ENCODE measurements at regions not wholly inside any gene's neighbourhood (a gene's known extent, or its start where the extent isn't known, plus 50 kb on each side); places are given as distances from the start of the nearest gene placed in this dataset.

DNA sequence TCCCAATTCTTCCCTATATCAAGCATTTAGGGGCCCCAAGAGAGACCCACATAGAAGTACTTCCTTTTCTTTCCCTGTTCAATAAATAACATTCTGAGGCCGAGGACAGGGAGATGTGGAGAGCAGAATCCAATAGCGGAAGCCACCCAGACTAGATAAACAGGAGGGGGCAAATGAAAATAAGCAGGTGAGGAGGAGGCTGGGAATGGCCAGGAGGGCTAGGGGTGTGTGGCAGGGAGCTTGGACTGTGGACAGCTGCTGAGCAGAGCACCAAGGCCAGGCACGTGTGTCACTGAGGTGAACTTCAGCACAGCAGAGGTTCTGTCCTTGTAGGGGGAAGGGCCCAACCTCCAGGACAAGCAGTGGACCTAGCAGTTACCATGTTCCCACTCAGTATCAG, 339.2 kb downstream of the FOXA2 start:
- ATAC-seq (no peak), DNase-seq (ENCODE audit: extremely low read depth in 1 of 4, low spot score in 3 of 4) (no peak), FAIRE-seq (no peak)
- TF ChIP-seq SETDB1 (IDR thresholded peaks at IDR 0.05; ENCODE audit: low read length), result no peak
- TF ChIP-seq ATF2 (CRISPR knock-in tag; IDR thresholded peaks at IDR 0.05), result no peak
- no peak for TF ChIP-seq GABPA (tag; conservative IDR thresholded peaks at IDR 0.05; ENCODE audit: low read depth)
- TF ChIP-seq DIDO1 (tag; IDR thresholded peaks at IDR 0.05; ENCODE audit: low read depth), result no peak
- no peak for TF ChIP-seq ETV1 (tag; conservative IDR thresholded peaks at IDR 0.05; ENCODE audit: low read depth)
- TF ChIP-seq NFIX (CRISPR knock-in tag; IDR thresholded peaks at IDR 0.05; ENCODE audit: low read depth), result no peak
- TF ChIP-seq, protein P1, sequence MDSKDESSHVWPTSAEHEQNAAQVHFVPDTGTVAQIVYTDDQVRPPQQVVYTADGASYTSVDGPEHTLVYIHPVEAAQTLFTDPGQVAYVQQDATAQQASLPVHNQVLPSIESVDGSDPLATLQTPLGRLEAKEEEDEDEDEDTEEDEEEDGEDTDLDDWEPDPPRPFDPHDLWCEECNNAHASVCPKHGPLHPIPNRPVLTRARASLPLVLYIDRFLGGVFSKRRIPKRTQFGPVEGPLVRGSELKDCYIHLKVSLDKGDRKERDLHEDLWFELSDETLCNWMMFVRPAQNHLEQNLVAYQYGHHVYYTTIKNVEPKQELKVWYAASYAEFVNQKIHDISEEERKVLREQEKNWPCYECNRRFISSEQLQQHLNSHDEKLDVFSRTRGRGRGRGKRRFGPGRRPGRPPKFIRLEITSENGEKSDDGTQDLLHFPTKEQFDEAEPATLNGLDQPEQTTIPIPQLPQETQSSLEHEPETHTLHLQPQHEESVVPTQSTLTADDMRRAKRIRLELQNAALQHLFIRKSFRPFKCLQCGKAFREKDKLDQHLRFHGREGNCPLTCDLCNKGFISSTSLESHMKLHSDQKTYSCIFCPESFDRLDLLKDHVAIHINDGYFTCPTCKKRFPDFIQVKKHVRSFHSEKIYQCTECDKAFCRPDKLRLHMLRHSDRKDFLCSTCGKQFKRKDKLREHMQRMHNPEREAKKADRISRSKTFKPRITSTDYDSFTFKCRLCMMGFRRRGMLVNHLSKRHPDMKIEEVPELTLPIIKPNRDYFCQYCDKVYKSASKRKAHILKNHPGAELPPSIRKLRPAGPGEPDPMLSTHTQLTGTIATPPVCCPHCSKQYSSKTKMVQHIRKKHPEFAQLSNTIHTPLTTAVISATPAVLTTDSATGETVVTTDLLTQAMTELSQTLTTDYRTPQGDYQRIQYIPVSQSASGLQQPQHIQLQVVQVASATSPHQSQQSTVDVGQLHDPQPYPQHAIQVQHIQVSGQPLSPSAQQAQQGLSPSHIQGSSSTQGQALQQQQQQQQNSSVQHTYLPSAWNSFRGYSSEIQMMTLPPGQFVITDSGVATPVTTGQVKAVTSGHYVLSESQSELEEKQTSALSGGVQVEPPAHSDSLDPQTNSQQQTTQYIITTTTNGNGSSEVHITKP (IDR thresholded peaks at IDR 0.05; ENCODE audit: partially characterized antibody), result no peak
- TF ChIP-seq U2AF1 (optimal IDR thresholded peaks at IDR 0.05; ENCODE audit: low read depth, low read length), result no peak
- TF ChIP-seq MYC (IDR thresholded peaks at IDR 0.05; ENCODE audit: low read depth, low read length), result no peak
- TF ChIP-seq MYC (CRISPR knock-in tag; IDR thresholded peaks at IDR 0.05; ENCODE audit: borderline replicate concordance, low read depth), result no peak
- no peak for TF ChIP-seq ZNF507 (tag; conservative IDR thresholded peaks at IDR 0.05)
- no peak for TF ChIP-seq GATA2 (CRISPR knock-in tag; IDR thresholded peaks at IDR 0.05)
- TF ChIP-seq TCF7L2 (IDR thresholded peaks at IDR 0.05; ENCODE audit: low read depth, low read length), result no peak
- no peak for TF ChIP-seq THRAP3 (IDR thresholded peaks at IDR 0.05; ENCODE audit: borderline replicate concordance)
- H3K27ac ChIP-seq (ENCODE audit: extremely low read depth, low read depth, low read length), result no peak overlapping the region
- WGBS (ENCODE audit: insufficient coverage, low coverage, missing lambda C conversion rate), result 3% methylated on average over 3 of the region's 3 CpGs
- no peaks in the 10 kb centered on the region for H3K27me3 ChIP-seq (ENCODE audit: control insufficient read depth in 2 of 2, insufficient read depth in 2 of 2, low read length in 2 of 2)
- H3K36me3 ChIP-seq (ENCODE audit: control insufficient read depth, insufficient read depth, low read length), result no peaks in the 10 kb centered on the region
- no peaks in the 10 kb centered on the region for H3K9me1 ChIP-seq (ENCODE audit: control insufficient read depth, insufficient read depth, low read length)
- intact Hi-C loops (cut with micrococcal nuclease) (loop anchor here (5.0 kb wide), 1 partner anchor 438 kb away; no protein-coding TSS in a partner anchor), in situ Hi-C loops (cut with MboI) (no loop called here)
- CTCF ChIA-PET (ENCODE audit: low intra/inter-chr PET ratio), result no interaction called here
- no peak overlapping the region for H2AFZ ChIP-seq (ENCODE audit: low read depth, low read length)
- no peak overlapping the region for H3K4me3 ChIP-seq
- no peaks in the 10 kb centered on the region for H3K4me1 ChIP-seq (replicated peaks in 1 of 2; ENCODE audit: control insufficient read depth in 2 of 2, insufficient read depth in 2 of 2, low read length in 2 of 2)
- no peaks in the 10 kb centered on the region for H4K20me1 ChIP-seq (replicated peaks; ENCODE audit: control insufficient read depth, insufficient read depth, low read length)
- H3K79me2 ChIP-seq (ENCODE audit: control insufficient read depth, insufficient read depth, low read length), result no peaks in the 10 kb centered on the region
- POLR2A ChIA-PET, result no interaction called here
- H3K4me2 ChIP-seq (ENCODE audit: insufficient read depth, low read length), result no peak overlapping the region
- no TSS peak for BruUV-seq (replicated peaks)
- no peak overlapping the region for H3K9ac ChIP-seq (ENCODE audit: insufficient read depth in 1 of 2, low read depth in 2 of 2, low read length in 2 of 2)
- no peaks in the 10 kb centered on the region for H3K9me3 ChIP-seq (replicated peaks; ENCODE audit: control insufficient read depth, insufficient read depth, low read depth, low read length)

All from K562 (cell line).